A172 (cell line): ENCODE measurements at regions not wholly inside any gene's neighbourhood (a gene's known extent, or its start where the extent isn't known, plus 50 kb on each side); places are given as distances from the start of the nearest gene placed in this dataset.

ENCODE experiments used
- DNase-seq: peaks from one replicate; pipeline ENCODE4 v3.0.0-alpha.2; 2015; ENCODE audit warnings: low spot score

GRCh38 chr5:174335682-174336364 is 290.3 kb downstream of the NSG2 start:
- peak; percentile 93 for DNase-seq

GRCh38 chr5:174336479-174336878 is 291.0 kb downstream of the NSG2 start:
- no peak for DNase-seq

DNA sequence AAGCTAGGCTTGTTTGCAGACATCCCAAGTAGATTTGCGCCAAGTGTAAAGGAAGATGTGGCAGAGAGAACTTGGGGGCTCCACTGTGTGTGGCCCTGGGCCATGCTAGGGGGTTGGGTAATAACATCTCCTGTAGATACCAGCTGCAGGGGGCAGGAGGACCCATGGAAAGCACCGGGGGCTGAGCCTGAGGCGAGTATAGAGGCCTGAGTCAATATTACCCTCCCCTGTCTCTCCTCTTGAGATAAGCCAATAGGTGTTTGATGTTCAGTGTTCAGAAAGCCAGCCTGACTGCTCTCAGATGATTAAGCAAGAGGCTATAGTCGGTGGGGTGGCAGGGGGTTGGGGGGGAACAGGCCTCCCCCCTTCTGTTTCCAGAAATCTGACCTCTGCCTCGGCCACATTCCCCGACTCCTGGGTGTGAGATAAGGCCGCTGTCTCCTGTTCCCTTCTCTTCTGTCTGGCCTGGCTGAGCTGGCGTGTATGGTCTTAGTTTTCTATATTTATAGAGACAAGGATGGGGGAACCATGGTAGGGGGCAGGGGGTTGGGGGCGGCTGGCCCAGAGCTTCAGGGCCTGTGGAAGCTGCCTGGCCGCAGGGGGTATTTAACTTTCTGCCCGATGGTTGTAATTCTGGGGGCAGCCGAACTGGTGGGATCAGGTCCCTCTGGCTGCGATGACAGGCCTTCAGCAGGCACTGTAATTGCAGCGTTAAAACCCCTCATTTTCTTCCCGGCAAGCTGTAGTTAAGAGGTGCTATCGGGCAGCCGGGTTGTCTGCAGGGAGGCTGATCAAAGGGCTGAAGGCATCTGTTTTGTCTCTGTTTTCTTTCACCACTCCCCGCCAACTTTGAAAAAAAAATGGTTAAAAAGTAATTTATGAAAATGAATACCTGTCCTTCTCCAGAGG is 292.0 kb downstream of the NSG2 start:
- peak; percentile 78 for DNase-seq

DNA sequence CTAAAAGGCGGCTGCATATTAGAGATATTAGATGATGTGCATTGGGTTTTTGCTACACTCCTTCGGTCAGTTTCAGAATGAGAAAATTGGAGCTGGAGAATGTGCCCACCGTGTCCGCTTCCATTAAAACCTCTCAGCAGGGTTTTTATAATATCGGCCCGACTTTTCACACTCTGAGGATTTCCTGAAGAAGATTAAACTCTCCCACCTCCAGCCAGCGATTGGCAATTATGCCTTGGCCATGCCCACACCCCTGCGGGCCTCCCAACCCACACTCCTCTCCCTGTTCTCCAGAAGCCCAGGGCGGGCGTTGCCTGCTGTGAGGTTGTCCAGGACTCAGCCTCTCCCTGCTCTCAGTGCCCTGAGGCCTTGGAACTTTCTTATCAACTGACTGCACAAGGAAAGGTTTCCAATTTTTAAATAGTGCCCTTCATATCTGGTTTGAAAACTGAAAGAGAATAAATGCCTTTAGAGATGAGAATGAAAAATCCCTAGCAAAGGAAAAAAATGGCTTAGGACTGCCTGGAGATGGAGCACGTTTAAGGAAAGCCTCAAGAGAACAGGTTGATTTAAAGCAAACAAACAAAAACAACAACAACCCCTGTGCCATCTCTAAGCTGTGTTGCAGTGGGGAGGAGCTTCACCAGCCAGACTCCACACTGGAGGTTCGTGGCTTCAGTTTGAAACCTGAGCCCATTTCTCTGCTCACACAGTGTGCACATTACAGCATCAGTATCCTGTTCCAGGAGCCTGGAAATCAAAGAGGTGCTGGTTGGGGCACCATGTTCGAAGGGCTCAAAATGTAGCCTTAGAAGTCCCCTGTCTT is 292.9 kb downstream of the NSG2 start:
- peak; percentile 89 for DNase-seq

DNA sequence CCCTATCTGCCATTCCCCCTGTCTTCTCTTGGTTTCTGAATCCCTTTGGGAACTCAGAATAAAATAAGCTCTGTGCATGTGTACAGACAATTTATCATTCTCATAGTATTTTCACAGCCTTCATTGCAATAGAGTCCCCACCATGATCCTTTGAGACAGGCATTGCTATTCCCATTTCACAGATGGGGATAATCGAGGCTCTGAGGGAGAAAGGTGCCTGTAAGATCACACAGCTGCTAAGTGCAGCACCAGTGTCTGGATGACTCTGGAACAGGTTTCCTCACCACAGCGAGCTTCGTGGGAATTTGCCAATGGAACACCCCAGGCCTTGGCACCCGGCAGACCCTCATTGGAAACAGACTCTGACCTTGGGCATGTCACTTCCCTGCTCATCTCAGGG is 293.6 kb downstream of the NSG2 start:
- DNase-seq: no peak

DNA sequence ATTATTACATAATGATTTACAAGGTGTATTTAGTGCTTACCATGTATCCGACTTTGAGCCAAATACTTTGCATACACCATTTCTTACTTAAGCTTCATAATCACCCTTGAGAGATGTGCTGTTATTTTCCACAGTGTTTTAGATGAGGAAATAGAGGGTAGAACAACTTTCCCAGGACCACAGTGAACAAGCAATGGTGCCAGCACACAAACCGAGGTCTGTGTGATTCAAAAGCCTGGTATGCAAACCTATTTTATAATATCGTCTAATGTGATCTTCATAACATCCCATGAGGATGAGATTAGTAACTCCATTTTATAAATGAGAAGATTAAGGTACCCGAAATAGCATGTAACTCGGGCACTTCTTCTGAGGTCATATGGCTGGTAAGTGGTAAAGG is 294.7 kb downstream of the NSG2 start:
- DNase-seq: peak; percentile 63

GRCh38 chr5:174342696-174343095 is 297.2 kb downstream of the NSG2 start:
- no peak for DNase-seq

- no peak for DNase-seq
These were observed 298.3 kb downstream of the NSG2 start for GRCh38 chr5:174343826-174344225.

DNA sequence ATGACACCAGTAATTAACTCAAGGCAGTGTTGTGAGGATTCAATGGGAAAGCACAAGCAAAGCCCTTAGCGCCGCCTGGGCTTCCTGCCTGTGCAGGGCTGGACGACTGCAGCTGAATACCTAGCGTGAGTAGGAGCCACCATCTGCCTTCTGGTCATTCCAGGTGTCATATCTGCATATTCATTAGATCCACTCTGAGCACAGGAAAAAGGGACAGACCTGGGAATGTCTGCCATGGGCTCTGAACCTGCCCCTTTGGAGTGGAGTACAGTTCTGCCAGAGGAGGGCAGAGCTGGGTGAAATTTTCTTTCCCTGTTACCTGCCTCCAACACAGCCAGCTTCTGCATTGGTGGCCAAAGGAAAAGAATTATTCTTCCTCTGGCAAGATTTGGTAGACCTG is 298.8 kb downstream of the NSG2 start:
- DNase-seq: no peak

DNA sequence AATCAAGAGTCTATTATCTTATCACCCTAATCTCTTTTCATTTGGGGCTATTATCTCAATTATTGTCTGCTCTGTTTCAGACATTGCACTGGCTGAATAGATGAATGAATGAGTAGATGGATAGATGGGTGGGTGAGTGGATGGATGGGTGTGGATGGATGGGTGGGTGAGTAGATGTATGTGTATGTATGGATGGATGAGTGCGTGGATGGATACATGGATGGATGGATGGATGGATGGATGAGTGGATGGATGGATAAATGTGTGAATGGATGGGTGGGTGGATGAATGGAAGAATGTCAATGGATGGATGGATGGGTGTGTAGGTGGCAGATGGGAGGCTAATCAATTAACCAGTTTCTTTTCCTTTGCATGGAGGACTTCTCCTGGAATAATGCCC is 301.7 kb downstream of the NSG2 start:
- no peak for DNase-seq

- DNase-seq: no peak
These were observed 302.9 kb downstream of the NSG2 start for GRCh38 chr5:174348311-174348981.

GRCh38 chr5:174352681-174353080 is 307.2 kb downstream of the NSG2 start:
- DNase-seq: no peak

DNA sequence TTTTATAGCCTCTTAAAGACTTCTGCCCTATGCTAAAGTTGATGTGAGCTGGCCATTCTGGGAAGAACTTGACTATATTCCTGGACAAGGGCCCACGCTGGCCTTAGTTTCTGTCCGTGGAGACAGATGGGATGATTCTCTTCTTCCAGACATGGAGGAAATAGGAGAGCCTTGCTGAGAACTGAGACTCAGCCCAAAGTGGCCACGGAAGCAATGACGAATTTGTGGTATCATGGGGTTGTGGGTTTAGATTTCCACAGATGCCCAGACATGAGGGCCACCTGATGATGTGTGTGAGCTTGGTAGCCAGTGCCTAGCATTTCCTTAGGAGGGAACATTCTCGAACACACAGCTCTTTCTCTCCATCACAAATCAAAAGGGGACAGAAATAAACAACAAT is 309.1 kb downstream of the NSG2 start:
- DNase-seq: peak; percentile 74

GRCh38 chr5:174355208-174355612 is 309.7 kb downstream of the NSG2 start:
- DNase-seq: peak; percentile 99

DNA sequence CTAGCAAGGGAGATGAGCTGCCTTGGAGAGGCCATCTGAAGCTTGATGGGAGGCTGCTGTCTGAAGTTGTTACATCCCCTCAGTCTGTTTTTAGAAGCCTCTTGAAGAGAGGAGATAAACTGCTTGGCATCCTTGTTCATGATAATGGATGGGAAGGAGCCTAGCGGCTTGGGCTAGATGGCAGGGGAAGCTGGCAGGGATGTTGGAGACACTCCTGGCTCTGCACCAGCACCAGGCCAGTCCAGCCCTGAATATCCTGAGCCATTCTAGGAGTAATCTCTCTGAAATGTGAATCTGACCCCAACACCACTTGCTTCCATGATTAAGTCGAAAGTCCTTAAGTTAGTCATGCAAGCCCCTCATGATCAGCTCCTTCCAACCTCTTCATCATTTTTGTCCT is 310.5 kb downstream of the NSG2 start:
- DNase-seq: peak; percentile 34

GRCh38 chr5:174356536-174356935 is 311.0 kb downstream of the NSG2 start:
- DNase-seq: no peak

DNA sequence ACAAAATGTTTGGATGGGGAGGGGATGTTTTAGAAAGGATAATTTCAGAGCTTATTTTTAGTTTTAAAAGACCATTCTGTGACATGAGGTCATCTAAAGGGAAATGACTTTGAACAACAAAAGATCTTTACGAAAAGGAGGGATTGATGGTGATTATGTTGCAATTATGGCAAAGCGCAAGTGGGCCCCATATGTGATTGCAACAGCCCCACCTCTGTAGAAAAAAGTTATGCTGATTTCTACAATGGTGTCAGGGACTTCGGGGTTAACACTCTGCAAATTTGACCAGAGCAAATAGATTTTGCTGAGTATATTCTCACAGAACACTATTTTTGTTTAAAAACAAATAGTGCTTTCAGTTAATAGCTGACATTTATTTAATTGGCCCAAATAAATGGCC is 312.8 kb downstream of the NSG2 start:
- no peak for DNase-seq

DNA sequence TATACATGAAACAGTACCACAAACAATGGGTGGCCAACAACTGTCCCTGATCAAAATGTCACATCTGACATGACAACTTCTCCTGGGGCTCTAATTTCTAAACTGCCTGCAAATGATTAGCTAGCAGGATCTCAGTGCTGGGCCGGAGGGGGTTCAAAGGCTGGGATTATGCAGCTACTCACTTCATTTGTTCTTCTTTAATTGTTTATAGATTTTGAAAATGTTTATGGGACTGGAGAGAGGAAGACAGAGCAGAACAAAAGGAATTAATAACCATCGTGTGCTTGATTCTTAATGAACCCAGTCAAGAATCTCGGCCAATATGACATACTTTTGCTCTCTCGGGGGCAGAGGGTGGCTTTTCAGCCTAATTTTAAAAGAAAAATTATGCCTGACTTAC is 313.6 kb downstream of the NSG2 start:
- DNase-seq: no peak

DNA sequence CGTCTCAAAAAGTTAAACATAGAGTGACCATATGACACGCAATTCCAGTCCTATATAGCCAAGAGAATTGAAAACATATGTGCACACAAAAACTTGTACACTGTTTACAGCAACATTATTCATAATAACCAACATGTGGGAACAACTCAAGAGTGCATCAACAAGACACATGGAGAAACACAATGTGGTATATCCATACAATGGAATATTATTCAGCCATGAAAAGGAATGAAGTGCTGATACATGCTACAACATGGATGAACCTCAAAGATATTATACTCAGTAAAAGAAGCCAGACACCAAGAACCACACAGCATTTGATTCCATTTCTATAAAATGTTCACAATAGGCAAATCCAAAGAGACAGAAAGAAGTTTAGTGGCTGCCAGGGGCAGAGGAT is 317.0 kb downstream of the NSG2 start:
- no peak for DNase-seq

- DNase-seq: no peak
These were observed 318.4 kb downstream of the NSG2 start for GRCh38 chr5:174363934-174364333.

GRCh38 chr5:174364676-174365075 is 319.2 kb downstream of the NSG2 start:
- no peak for DNase-seq

DNA sequence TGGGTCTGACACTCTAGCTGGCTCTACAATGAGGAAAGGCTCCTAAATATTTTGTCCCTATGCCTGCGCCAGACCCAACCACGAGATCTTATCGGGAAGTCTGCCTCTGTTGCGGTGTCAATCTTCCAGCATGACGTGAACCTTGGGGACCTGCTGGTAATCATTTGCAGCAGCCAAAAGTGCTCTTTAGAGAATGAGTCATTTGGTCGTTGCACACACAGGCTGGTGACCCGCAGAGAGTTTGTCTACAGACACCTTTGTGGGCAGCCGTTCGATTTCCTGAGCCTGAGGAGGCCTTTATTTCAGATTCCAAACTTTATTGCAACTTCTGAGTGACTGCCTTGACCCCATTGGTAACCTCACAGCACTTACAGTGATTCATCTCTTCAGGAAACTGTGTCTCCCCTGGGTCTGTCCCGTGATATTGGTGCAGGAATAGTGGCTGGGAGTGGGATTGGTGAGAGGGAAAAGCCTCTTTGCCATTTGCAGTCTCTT is 326.1 kb downstream of the NSG2 start:
- DNase-seq: peak; percentile 97
